ENCODE measurements at regions not wholly inside any gene's neighbourhood (a gene's known extent, or its start where the extent isn't known, plus 50 kb on each side); places are given as distances from the start of the nearest gene placed in this dataset.

DNA sequence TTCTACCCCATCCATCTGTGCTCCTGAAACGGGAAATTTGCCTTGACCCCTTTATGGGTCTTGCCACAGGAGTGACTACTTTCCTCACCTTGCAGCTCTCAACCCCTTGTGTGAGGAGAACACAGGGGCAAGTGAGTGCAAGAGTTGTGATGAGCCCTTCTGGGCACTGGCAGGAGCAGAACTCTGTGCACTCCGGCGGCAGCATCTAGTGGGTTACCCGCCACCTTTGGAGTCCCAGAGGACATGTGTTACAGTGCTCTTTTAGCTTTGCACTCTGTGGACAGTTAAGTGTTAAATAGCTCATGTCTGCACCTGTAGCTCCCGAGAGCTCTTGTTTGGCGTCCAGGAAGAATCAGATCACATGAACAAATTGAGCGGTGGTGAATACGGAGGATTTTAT is 940.2 kb downstream of the GRIK2 start:
- DNase-seq: no peak

DNA sequence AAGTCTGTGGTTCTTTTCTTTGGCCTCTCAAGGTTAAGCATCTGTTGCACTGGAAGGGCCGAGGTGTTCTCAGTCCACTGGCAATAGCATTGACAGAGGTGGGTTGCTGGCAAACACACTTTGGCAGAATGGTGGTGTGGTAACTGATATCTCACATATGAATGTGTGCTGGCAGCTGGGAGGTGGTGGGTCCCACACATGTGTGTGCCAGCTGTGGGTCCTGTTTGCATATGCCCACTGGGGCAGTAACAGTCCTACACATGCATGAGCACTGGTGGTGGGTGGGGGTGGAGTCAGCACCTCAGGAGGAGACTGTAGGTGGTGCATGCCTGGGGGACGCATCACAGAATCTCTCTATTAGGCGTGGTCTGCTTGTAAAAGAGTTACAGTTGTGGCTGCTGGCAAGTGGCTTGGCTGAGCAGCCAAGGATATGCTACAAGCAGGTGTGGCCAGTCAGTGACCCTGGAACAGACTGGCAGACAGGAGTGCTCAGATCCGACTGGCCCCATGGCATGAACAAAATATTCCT is 934.3 kb downstream of the GRIK2 start:
- DNase-seq: no peak

DNA sequence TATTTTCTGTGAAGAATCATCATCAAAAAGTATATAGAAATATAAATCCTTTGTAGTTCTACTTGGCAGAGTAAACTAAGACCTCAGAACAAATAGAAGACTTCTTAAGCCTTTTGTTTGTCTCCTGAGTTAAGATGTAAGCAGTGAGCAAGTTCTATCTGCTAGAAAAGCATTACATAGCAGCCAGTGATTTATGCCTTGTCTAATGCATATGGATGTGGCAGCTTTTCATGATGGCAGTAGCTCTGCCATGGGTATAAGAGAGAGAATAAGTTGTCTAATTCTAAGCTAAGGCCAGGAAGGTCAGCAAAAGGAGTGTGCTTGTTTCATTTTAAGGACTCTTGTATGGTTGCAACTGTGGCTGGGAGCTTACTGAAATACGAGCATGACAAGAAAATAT is 920.2 kb downstream of the GRIK2 start:
- no peak for DNase-seq

DNA sequence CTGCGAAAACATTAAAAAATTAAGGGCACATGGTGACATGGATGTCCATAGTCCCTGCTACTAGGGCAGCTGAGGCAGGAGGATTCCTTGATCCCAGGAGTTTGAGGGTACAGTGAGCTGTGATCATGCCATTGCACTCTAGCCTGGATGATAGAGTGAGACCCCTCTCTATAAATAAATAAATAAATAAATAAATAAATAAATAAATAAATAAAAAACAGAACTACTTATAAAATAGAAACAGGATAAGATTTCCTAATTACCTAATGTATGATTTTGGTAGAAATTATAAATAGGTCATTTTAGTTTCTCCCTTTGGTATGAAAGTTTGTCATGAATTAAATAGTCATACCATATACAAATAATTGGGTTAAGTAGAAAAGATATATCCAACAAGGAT is 916.2 kb downstream of the GRIK2 start:
- DNase-seq: no peak

DNA sequence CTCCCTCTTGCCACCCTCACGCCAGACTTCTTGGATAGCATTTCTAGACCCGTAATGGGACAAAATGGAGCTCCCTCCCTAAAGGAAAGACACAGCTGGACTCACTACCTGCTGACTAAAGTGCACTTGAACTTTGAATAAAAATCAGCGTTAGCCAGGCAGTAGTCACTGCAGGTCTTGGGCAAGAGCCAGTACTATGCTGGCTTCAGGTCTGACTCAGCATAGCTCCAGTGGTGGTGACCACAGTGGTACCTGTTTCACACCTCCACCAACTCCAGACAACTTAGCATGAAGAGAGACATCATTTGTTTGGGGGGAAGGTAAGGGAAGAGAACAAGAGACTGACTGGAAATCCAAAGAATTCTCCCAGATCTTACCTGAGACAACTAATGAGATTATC is 906.8 kb downstream of the GRIK2 start:
- no peak for DNase-seq

DNA sequence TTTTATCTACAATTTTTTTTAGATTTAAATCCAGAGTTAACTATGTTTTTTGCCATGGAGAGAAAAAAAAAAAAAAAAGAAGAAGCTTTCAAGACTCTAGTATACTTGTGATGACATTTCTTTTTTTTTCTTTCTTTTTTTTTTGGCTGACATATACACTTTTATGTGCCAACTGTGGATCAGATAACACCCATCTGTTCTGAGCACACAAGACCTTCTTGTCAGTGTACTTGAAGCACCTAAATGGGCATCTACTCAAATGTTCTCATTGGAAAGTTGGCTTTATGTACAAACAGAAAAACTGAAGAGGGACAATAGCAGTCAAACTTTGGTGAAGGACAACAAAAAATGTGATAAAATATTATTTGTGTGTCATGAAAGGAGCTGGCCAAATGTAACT is 904.5 kb downstream of the GRIK2 start:
- no peak for DNase-seq
